ENCODE measurements at regions not wholly inside any gene's neighbourhood (a gene's known extent, or its start where the extent isn't known, plus 50 kb on each side); places are given as distances from the start of the nearest gene placed in this dataset.

DNA sequence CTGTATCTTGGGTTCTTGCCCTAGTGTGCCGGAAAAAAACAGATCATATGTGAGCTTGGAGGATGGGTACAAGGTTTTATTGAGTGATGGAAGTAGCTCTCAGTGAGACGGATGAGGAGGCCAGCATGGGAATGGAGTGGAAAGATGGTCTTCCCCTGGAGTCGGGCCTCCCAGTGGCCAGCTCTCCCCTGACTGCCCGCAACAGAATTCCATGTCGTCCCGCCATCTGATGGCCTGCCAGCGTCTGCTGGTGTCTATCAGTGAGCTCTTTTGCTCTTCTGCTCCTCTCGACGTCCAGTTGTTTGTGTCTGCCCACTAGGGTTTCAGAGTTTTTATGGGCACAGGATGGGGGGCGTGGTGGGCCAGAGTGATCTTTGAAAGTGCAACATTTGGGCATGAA is 315.2 kb upstream of the BRINP3 start:
- TF ChIP-seq EZH2 (IDR thresholded peaks at IDR 0.05; ENCODE audit: borderline replicate concordance, low read depth, low read length, severe bottlenecking) = no peak
- no peak for TF ChIP-seq CTCF (IDR thresholded peaks at IDR 0.05; ENCODE audit: borderline replicate concordance, extremely low read depth, low read length, poor library complexity, severe bottlenecking)
